ENCODE measurements at regions not wholly inside any gene's neighbourhood (a gene's known extent, or its start where the extent isn't known, plus 50 kb on each side); places are given as distances from the start of the nearest gene placed in this dataset.

DNA sequence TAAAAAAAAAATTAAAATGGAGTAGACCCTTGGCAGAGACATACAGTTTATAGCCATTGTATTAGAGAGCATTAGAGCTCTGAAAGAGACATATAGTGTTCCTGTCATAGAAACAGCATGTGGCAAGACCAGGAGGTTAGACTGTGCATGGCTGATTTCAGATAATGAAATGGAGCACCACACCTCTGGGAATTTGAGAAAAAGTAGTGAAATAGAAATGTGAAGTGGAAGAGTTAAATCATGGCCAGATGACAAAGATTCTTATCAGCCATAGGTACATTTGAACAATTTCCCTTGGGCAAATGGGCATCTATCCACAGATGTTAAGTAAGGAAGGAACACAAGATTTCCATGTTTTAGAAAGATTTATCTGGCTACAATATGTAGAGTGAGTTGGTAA, 1083.1 kb downstream of the PLA2G4A start:
- Histone ChIP-seq H3K9ac (ENCODE audit: low read length) (no peak overlapping the region), H3K9me3 (replicated peaks; ENCODE audit: insufficient read depth, low read length) (no peaks in the 10 kb centered on the region), H2AFZ (ENCODE audit: low read length) (no peak overlapping the region), H3K9me2 (replicated peaks; ENCODE audit: insufficient read depth, low read length) (no peaks in the 10 kb centered on the region), H3K27ac (ENCODE audit: low read length) (no peak overlapping the region), H3K27me3 (replicated peaks; ENCODE audit: insufficient read depth, low read length) (no peaks in the 10 kb centered on the region), H3K4me3 (ENCODE audit: low read length) (no peak overlapping the region), H3K4me2 (ENCODE audit: low read depth, low read length) (no peak overlapping the region), H3F3A (ENCODE audit: insufficient read depth, low read length) (no peaks in the 10 kb centered on the region), H3K4me1 (ENCODE audit: low read length) (no peaks in the 10 kb centered on the region), H3K79me2 (ENCODE audit: low read length) (no peaks in the 10 kb centered on the region), H4K20me1 (ENCODE audit: insufficient read depth, low read length) (no peaks in the 10 kb centered on the region), H3K36me3 (replicated peaks; ENCODE audit: insufficient read depth, low read length) (no peaks in the 10 kb centered on the region)
- TF ChIP-seq EZH2phosphoT487 (IDR thresholded peaks at IDR 0.05; ENCODE audit: low read length) (no peak), EZH2 (optimal IDR thresholded peaks at IDR 0.05; ENCODE audit: low read depth, low read length) (no peak)
- TF ChIP-seq, protein P1, sequence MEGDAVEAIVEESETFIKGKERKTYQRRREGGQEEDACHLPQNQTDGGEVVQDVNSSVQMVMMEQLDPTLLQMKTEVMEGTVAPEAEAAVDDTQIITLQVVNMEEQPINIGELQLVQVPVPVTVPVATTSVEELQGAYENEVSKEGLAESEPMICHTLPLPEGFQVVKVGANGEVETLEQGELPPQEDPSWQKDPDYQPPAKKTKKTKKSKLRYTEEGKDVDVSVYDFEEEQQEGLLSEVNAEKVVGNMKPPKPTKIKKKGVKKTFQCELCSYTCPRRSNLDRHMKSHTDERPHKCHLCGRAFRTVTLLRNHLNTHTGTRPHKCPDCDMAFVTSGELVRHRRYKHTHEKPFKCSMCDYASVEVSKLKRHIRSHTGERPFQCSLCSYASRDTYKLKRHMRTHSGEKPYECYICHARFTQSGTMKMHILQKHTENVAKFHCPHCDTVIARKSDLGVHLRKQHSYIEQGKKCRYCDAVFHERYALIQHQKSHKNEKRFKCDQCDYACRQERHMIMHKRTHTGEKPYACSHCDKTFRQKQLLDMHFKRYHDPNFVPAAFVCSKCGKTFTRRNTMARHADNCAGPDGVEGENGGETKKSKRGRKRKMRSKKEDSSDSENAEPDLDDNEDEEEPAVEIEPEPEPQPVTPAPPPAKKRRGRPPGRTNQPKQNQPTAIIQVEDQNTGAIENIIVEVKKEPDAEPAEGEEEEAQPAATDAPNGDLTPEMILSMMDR (IDR thresholded peaks at IDR 0.05; ENCODE audit: low read length) = no peak
- DNase-seq = no peak

GRCh38 chr1:187920976-187921375, 1092.2 kb downstream of the PLA2G4A start:
- no peaks in the 10 kb centered on the region for H3K36me3 ChIP-seq (replicated peaks; ENCODE audit: insufficient read depth, low read length)
- H4K20me1 ChIP-seq (ENCODE audit: insufficient read depth, low read length) = no peaks in the 10 kb centered on the region
- no peak overlapping the region for H3K4me3 ChIP-seq (ENCODE audit: low read length)
- TF ChIP-seq, protein P1 (IDR thresholded peaks at IDR 0.05; ENCODE audit: low read length) = no peak
- TF ChIP-seq EZH2 (optimal IDR thresholded peaks at IDR 0.05; ENCODE audit: low read depth, low read length) (no peak), EZH2phosphoT487 (IDR thresholded peaks at IDR 0.05; ENCODE audit: low read length) (no peak)
- no peak overlapping the region for H3K9ac ChIP-seq (ENCODE audit: low read length)
- H3K27me3 ChIP-seq (replicated peaks; ENCODE audit: insufficient read depth, low read length) = no peaks in the 10 kb centered on the region
- no peaks in the 10 kb centered on the region for H3K9me3 ChIP-seq (replicated peaks; ENCODE audit: insufficient read depth, low read length)
- no peak overlapping the region for H2AFZ ChIP-seq (ENCODE audit: low read length)
- no peaks in the 10 kb centered on the region for H3K4me1 ChIP-seq (ENCODE audit: low read length)
- H3K27ac ChIP-seq (ENCODE audit: low read length) = no peak overlapping the region
- no peak for DNase-seq
- no peaks in the 10 kb centered on the region for H3F3A ChIP-seq (ENCODE audit: insufficient read depth, low read length)
- no peak overlapping the region for H3K4me2 ChIP-seq (ENCODE audit: low read depth, low read length)
- H3K9me2 ChIP-seq (replicated peaks; ENCODE audit: insufficient read depth, low read length) = no peaks in the 10 kb centered on the region
- H3K79me2 ChIP-seq (ENCODE audit: low read length) = no peaks in the 10 kb centered on the region

DNA sequence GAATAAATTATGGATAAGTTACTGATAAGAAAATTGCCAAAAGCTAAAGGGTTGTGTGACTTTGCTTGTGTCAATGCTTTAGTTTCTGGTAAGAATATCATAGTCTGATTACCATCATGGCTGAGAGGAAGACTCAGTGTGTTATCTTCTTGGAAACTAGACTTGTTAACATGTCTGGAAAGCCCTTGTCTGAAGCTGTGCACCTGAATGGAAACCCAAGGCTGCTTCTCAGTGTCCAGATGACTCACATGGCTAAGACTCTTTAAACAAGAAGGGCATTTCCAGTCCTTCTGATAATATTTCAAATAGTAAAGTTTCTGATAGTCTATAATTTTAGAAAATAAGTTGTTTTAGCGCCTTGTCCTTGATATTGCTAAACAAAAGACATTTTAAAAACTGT, 1092.7 kb downstream of the PLA2G4A start:
- no peak overlapping the region for H3K4me3 ChIP-seq (ENCODE audit: low read length)
- H3K36me3 ChIP-seq (replicated peaks; ENCODE audit: insufficient read depth, low read length) = no peaks in the 10 kb centered on the region
- no peaks in the 10 kb centered on the region for H3K27me3 ChIP-seq (replicated peaks; ENCODE audit: insufficient read depth, low read length)
- H4K20me1 ChIP-seq (ENCODE audit: insufficient read depth, low read length) = no peaks in the 10 kb centered on the region
- no peak overlapping the region for H3K9ac ChIP-seq (ENCODE audit: low read length)
- H3K79me2 ChIP-seq (ENCODE audit: low read length) = no peaks in the 10 kb centered on the region
- TF ChIP-seq EZH2phosphoT487 (IDR thresholded peaks at IDR 0.05; ENCODE audit: low read length) = no peak
- TF ChIP-seq EZH2 (optimal IDR thresholded peaks at IDR 0.05; ENCODE audit: low read depth, low read length) = no peak
- no peaks in the 10 kb centered on the region for H3K9me2 ChIP-seq (replicated peaks; ENCODE audit: insufficient read depth, low read length)
- no peaks in the 10 kb centered on the region for H3K9me3 ChIP-seq (replicated peaks; ENCODE audit: insufficient read depth, low read length)
- H3K4me2 ChIP-seq (ENCODE audit: low read depth, low read length) = no peak overlapping the region
- DNase-seq = no peak
- no peaks in the 10 kb centered on the region for H3K4me1 ChIP-seq (ENCODE audit: low read length)
- H3K27ac ChIP-seq (ENCODE audit: low read length) = no peak overlapping the region
- no peaks in the 10 kb centered on the region for H3F3A ChIP-seq (ENCODE audit: insufficient read depth, low read length)
- H2AFZ ChIP-seq (ENCODE audit: low read length) = no peak overlapping the region

GRCh38 chr1:187922255-187922654, 1093.5 kb downstream of the PLA2G4A start:
- H3F3A ChIP-seq (ENCODE audit: insufficient read depth, low read length) = no peaks in the 10 kb centered on the region
- H3K4me3 ChIP-seq (ENCODE audit: low read length) = no peak overlapping the region
- H2AFZ ChIP-seq (ENCODE audit: low read length) = no peak overlapping the region
- no peaks in the 10 kb centered on the region for H3K36me3 ChIP-seq (replicated peaks; ENCODE audit: insufficient read depth, low read length)
- DNase-seq = no peak
- H4K20me1 ChIP-seq (ENCODE audit: insufficient read depth, low read length) = no peaks in the 10 kb centered on the region
- no peaks in the 10 kb centered on the region for H3K79me2 ChIP-seq (ENCODE audit: low read length)
- TF ChIP-seq EZH2phosphoT487 (IDR thresholded peaks at IDR 0.05; ENCODE audit: low read length) = no peak
- TF ChIP-seq, protein P1 (IDR thresholded peaks at IDR 0.05; ENCODE audit: low read length) = no peak
- H3K9ac ChIP-seq (ENCODE audit: low read length) = no peak overlapping the region
- no peaks in the 10 kb centered on the region for H3K27me3 ChIP-seq (replicated peaks; ENCODE audit: insufficient read depth, low read length)
- H3K4me1 ChIP-seq (ENCODE audit: low read length) = no peaks in the 10 kb centered on the region
- H3K27ac ChIP-seq (ENCODE audit: low read length) = no peak overlapping the region
- no peaks in the 10 kb centered on the region for H3K9me3 ChIP-seq (replicated peaks; ENCODE audit: insufficient read depth, low read length)
- H3K4me2 ChIP-seq (ENCODE audit: low read depth, low read length) = no peak overlapping the region
- no peaks in the 10 kb centered on the region for H3K9me2 ChIP-seq (replicated peaks; ENCODE audit: insufficient read depth, low read length)

Data from MM.1S (cell line).